GM23338 (cell line): ENCODE measurements at regions not wholly inside any gene's neighbourhood (a gene's known extent, or its start where the extent isn't known, plus 50 kb on each side); places are given as distances from the start of the nearest gene placed in this dataset.

Experiments
- CREB1 ChIP-seq: fragments of 250-450 bp; sonication (Bioruptor Pico); IDR thresholded peaks from 2 replicates; pipeline ENCODE4 v1.5.0; 2020; ENCODE audit warnings: low read depth, mild to moderate bottlenecking, moderate library complexity
- CTCF ChIP-seq, 2 experiments: fragments of 200-600 bp in 1 of 2; sonication (generic) in 1 of 2; conservative IDR thresholded peaks; 2 replicates each; pipeline versions ENCODE4 v1.5.1 to v1.6.1; 2016 to 2017; ENCODE audit warnings: antibody characterized with exemption in 2 of 2, low read depth in 2 of 2, mild to moderate bottlenecking in 2 of 2, moderate library complexity in 1 of 2
- EZH2 ChIP-seq: fragments of 200-600 bp; sonication (generic); IDR thresholded peaks from one replicate; pipeline ENCODE4 v1.8.0; 2017; ENCODE audit warnings: antibody characterized with exemption, mild to moderate bottlenecking, low read depth; ENCODE audit not compliant: unreplicated experiment
- EZH2phosphoT487 ChIP-seq: fragments of 200-600 bp; sonication (generic); IDR thresholded peaks from one replicate; pipeline ENCODE4 v1.8.1; 2018; ENCODE audit warnings: antibody characterized with exemption; ENCODE audit not compliant: unreplicated experiment
- JUNB ChIP-seq: IDR thresholded peaks from one replicate; pipeline ENCODE4 v1.6.1; 2016; ENCODE audit warnings: antibody characterized with exemption; ENCODE audit not compliant: unreplicated experiment
- NANOG ChIP-seq: IDR thresholded peaks from 2 replicates; pipeline ENCODE4 v1.6.1; 2016; ENCODE audit warnings: antibody characterized with exemption, borderline replicate concordance
- POLR2AphosphoS5 ChIP-seq: IDR thresholded peaks from 2 replicates; pipeline ENCODE4 v1.6.1; 2016; ENCODE audit warnings: antibody characterized with exemption, low read depth
- REST ChIP-seq: IDR thresholded peaks from one replicate; pipeline ENCODE4 v1.6.1; 2018; ENCODE audit warnings: antibody characterized with exemption; ENCODE audit not compliant: unreplicated experiment
- STAT1 ChIP-seq: IDR thresholded peaks from one replicate; pipeline ENCODE4 v1.6.1; 2016; ENCODE audit warnings: antibody characterized with exemption; ENCODE audit not compliant: unreplicated experiment
- ZNF462 ChIP-seq: fragments of 250-450 bp; sonication (Bioruptor Pico); IDR thresholded peaks from 2 replicates; pipeline ENCODE4 v1.5.0; 2020; ENCODE audit warnings: mild to moderate bottlenecking, moderate library complexity

GRCh38 chr5:159552751-159553150, 222.5 kb upstream of the IL12B start:
- TF ChIP-seq EZH2phosphoT487 (no peak), CTCF (conservative IDR thresholded peaks at IDR 0.05; ENCODE audit: low read depth in 2 of 2) (no peak), EZH2 (no peak), POLR2AphosphoS5 (no peak), REST (no peak), CREB1 (no peak), ZNF462 (CRISPR knock-in tag) (no peak), STAT1 (no peak), JUNB (no peak), NANOG (no peak)
